Skin of body (tissue), 1 donor: ENCODE measurements at regions not wholly inside any gene's neighbourhood (a gene's known extent, or its start where the extent isn't known, plus 50 kb on each side); places are given as distances from the start of the nearest gene placed in this dataset.
"Not testable (repeated sequence)": the region's sequence is repeated elsewhere in the genome, so short reads cannot be mapped to it uniquely, and the experiment has no call there.

Source experiments
- DNase-seq: peaks from one replicate; lab custom pipeline; 2025; lab: John Stamatoyannopoulos, UW

DNA sequence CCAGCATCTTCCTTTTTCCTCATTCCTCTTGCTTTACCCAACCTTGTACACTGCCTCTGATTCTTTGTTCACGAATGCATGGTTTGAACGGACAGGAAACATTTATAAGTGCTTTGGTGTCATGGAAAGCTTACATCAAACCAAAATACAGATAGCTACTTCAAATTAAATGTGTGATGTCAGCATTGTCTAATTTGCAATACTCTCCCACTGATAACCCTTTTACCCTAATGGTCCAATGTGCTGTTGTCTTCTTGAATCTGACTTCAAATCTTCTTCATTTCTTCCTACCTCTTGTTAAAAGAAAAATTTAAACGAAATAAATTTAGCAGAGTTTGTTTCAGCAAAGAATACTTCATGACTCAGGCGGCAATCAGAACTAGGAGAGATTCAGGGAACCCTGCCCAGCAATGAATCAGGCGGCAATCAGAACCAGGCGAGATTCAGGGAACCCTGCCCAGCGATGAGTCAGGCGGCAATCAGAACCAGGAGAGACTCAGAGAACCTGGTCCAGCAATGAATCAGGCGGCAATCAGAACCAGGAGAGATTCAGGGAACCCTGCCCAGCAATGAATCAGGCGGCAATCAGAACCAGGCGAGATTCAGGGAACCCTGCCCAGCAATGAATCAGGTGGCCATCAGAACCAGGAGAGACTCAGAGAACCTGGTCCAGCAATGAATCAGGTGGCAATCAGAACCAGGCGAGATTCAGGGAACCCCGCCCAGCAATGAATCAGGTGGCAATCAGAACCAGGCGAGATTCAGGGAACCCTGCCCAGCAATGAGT lies 1212.9 kb upstream of the TENM3 start:
- not testable (repeated sequence) for DNase-seq

GRCh38 chr4:181030961-181031360 lies 1212.2 kb upstream of the TENM3 start:
- DNase-seq, result no peak

- DNase-seq, result no peak
Measured at GRCh38 chr4:181043486-181043885, 1199.7 kb upstream of the TENM3 start.

DNA sequence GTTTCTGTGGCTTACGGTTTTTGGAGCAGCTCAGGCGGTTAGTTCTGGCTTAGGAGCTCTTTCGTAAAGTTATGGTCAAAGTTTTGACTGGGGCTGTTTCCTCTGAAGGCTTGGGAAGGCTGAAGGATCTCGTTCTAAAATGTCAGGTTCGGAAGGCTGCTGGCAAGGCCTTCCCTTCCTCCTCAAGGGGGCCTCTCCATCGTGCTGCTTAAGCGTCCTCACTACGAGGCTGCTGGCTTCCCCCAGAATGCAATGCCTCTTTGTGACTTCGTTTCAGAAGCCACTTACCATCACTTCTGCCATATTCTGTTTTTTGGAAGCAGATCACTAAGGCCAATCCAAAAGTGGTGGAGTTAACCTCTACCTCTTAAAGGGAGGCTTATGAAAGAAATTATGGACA lies 1196.4 kb upstream of the TENM3 start:
- no peak for DNase-seq

DNA sequence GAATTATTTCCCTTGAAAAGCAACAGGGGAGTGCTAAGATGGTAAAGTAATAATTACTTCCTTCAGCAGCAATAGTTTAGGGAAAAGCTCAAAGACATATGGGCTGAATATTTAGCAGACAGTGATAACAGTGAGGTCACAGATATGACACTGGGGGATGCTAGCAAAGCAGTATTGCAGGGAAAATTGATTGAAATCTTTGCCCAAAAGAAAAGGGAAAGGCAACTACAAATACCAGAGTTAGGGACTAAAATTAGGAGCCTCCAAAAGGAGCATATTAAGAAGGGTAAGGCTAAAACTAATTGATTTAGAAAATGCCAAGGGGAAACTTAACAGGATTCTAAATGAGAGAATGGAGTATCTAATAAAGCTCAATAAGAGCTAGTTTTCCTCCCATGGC lies 1191.3 kb upstream of the TENM3 start:
- DNase-seq, result no peak

DNA sequence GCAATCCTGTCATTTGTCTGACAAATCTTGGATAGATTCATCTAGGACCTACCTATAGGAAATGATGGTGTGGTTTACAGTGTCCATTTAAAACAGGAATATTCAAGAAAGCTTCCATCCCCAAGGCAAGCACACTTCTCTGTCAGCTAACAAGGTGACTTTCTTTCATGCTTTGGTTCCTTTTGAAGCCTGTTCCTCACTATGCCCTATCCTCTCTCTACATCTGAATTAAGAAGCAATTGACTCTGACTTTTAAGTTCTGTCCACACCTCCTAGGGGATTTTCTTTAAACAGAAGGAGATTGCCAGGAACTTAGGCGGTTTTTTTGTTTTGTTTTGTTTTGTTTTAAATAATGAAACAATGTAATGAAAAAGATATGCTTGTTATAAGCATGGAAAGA lies 1181.4 kb upstream of the TENM3 start:
- no peak for DNase-seq

DNA sequence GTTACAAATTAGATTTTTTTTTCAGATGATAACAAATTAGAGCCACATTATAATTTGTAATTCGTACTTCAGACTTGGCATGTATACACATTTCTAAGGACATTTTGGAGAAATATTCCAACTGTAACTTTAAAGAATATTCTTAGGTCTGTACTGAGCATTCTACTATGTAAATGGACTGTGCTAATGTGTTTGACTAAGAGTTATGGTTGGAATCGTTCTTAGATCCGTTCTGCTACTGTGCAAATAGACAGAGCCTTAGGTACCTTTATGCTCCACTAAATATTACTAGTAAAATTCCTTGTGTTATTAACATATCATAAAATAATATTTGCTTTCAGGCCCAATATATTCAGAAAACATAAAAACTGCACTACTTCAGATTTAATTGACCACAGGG lies 1180.0 kb upstream of the TENM3 start:
- DNase-seq, result no peak

GRCh38 chr4:181077341-181077740 lies 1165.9 kb upstream of the TENM3 start:
- peak; percentile 57 for DNase-seq

DNA sequence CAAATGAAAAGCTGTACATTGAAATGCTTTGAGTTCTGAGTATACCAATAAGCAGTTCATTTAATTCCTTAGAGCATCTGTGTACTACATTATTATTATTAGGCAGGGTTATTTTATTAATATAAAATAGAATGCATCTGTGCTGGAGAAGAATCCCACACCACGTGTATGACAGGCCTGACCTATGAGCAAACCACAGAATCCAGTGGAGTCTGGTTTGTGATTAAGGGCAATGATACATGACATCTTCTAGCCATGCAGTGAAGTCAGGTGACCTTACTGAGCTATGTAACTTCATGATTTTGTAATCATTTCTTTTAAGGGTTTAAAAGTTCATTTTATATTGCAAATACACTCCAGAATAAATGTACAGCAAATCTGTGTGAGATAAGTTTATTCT lies 1165.0 kb upstream of the TENM3 start:
- peak; percentile 14 for DNase-seq

GRCh38 chr4:181083757-181084361 lies 1159.3 kb upstream of the TENM3 start:
- DNase-seq, result peak; percentile 47

- peak; percentile 46 for DNase-seq
Measured at GRCh38 chr4:181085557-181085956, 1157.6 kb upstream of the TENM3 start.

GRCh38 chr4:181105487-181105886 lies 1137.7 kb upstream of the TENM3 start:
- DNase-seq, result no peak

DNA sequence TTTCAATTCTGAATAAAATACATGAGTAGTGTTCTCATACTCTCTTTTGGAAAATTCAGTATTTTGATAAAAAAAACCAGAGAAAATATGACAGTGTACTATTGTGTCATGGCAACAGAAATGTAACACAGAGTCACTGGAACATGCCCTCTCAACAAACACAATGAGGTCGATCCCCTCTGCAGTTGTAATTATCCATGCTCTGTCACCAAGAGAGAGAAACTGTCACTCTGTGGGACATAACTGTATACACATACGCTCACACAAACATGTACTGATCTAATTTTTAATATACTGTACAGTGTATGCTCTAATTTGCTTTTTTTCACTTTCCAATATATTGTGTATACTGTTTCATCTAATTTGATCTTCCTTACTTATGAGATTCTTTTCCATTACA lies 1136.8 kb upstream of the TENM3 start:
- no peak for DNase-seq

DNA sequence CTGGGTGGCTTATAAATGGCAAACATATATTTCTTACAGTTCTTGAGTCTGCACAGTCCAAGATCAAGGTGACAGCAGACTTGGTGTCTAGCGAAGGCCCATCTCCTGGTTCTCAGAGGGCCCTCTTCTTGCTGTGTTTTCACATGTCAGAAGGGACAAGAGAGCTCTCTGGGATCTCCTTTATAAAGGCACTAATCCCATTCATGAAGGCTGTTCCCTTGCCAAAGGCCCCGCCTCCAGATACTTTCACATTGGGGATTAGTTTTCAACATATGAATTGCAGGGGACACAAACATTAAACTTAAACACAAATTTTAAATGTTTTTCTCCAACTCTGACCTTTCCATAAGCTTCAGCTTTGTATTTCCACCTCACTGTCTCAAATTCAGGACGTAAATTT lies 1135.0 kb upstream of the TENM3 start:
- DNase-seq, result no peak

DNA sequence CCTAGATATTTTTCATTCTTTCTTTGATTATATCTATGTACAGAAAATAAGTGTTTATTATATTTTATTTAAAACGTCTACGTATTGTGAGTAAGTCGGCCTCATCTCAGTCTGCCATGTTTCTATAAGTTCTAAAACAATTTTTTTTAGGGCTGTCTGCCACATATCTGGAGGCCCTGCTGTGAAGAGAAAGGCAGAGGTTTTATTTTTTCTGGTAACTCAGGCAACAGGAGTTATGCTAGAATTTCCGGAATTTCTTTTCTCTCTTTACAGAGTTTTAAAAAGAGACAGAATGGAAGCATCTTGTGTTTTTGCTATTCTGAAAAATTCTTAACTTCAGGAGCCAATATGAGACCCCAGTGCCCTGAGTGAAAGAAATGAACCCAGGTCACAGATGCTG lies 1124.0 kb upstream of the TENM3 start:
- no peak for DNase-seq

- no peak for DNase-seq
Measured at GRCh38 chr4:181121733-181122132, 1121.5 kb upstream of the TENM3 start.

DNA sequence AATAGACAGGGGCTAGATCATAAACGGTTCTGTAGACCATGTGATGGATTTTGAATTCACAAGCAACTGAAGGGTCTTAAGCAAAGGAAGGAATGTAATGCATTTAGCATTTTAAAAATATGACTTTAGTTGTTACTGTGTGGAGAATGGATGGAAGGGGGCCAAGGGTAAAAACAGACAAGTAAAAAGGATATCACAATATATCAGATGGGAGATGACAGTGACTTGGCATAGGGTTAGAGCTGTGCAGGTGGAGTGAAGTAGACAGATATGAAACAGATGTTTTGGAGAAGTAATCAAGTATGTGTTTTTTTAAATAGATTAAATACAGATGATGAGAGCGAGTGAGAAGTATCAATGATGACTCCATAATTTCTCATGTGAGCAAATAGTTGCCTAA lies 1116.0 kb upstream of the TENM3 start:
- DNase-seq, result peak; percentile 31

- DNase-seq, result not testable (repeated sequence)
Measured at GRCh38 chr4:181130317-181130716, 1112.9 kb upstream of the TENM3 start.

DNA sequence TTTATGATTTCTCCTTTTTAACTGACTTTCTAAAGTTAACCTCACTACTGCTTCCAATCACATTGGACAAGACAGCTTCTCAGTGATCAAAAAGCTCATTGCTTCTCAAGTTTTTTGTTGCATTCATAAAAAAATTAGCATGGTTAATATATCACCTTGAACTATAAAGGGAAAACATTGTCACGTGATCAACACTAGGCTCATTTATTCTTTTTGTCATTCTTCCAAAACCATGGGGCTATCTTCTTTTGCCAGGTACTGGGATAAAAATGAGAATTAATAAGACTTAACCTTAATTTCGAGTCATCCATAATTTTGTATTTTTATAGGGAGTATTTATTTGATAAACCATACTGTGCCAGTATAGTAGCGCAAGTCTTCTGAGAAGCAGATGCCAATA lies 1105.9 kb upstream of the TENM3 start:
- no peak for DNase-seq

DNA sequence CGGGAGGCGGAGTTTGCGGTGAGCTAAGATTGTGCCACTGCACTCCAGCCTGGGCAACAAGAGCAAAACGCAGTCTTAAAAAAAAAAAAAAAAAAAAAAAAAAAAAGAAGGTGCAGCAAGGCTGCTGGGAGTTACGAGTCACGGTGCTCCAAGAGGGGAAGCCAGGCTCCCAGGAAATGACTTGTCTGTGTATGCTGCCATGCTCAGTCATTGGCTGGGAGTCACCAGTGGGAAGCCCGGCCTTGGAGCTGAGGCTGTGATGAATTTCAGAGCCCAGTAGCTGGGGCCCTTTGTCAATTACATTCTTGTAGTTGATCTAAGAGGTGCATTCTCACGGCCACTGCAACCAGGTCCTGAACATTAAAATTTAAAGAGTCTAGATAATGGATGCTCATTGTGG lies 1105.1 kb upstream of the TENM3 start:
- no peak for DNase-seq

- DNase-seq, result no peak
Measured at GRCh38 chr4:181140037-181140603, 1103.1 kb upstream of the TENM3 start.

GRCh38 chr4:181143250-181143854 lies 1099.8 kb upstream of the TENM3 start:
- DNase-seq, result peak; percentile 39

GRCh38 chr4:181146051-181146450 lies 1097.2 kb upstream of the TENM3 start:
- DNase-seq, result no peak
